ENCODE measurements at regions not wholly inside any gene's neighbourhood (a gene's known extent, or its start where the extent isn't known, plus 50 kb on each side); places are given as distances from the start of the nearest gene placed in this dataset.
"Not testable (repeated sequence)": the region's sequence is repeated elsewhere in the genome, so short reads cannot be mapped to it uniquely, and the experiment has no call there.

DNA sequence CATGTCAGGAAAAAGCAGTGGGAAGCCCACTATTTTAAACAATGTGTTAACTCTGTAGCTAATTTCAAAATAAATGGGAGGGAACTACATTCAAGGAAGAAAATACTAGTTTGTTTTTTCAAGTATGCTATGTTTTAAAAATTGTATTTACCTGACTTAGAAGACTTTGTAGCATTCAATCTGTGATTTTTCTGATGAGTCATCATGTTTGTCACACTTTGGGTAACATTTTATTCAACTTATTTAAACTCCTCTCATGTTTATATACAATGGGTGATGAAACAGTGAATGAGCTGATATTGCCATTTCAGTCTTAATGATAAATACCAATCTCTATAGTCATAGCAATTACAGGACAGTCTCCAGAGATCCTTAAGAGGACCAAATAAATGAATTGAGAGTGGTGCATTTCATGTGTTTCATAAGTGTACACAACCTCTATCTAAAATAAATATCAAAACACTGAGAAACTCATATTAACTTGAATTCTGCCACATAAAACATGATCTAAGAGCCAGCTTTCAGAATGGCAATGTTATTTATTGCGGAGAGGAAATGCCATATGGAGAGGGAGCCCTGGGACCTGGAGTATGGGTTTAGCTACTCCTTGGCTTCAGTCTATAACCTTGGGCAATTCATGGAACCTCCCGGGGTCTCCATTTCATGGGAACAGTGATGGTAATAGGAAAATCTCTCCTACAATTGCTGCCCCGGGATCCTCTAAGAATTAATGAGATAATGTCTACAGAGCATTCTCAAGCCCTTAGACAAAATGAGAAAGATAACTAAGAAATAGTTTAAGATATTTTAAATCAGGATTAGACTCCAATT, 913.9 kb downstream of the TLE4 start:
- no peak for DNase-seq
- in situ Hi-C loops (cut with MboI; ENCODE audit: low pct_unique_long_range_greater_than_20kb, low sequenced_read_pairs), result no loop called here

DNA sequence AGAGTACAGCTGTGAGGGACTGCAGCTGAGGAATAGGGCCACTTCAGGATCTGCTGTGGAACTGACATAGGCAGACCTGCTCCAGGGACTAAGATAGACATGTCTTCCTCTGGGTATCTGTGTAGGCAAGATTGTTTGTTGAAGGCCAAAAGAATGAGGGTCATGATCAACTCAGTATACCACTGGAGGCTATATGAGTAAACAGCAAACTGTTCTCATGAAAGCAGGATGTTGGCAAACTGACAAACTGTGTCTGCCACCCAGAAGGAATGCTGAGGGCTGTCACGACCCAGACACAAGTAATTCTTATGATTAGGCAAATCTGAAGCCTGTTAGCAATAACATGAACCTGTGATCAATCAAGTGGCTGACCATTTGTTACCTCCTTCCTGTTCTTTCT, 910.5 kb downstream of the TLE4 start:
- in situ Hi-C loops (cut with MboI; ENCODE audit: low pct_unique_long_range_greater_than_20kb, low sequenced_read_pairs); DNase-seq: not testable (repeated sequence)

GRCh38 chr9:80467632-80468031, 895.9 kb downstream of the TLE4 start:
- in situ Hi-C loops (cut with MboI; ENCODE audit: low pct_unique_long_range_greater_than_20kb, low sequenced_read_pairs), result no loop called here
- DNase-seq, result no peak

GRCh38 chr9:80465556-80465955, 893.8 kb downstream of the TLE4 start:
- in situ Hi-C loops (cut with MboI; ENCODE audit: low pct_unique_long_range_greater_than_20kb, low sequenced_read_pairs), result no loop called here
- DNase-seq, result no peak

DNA sequence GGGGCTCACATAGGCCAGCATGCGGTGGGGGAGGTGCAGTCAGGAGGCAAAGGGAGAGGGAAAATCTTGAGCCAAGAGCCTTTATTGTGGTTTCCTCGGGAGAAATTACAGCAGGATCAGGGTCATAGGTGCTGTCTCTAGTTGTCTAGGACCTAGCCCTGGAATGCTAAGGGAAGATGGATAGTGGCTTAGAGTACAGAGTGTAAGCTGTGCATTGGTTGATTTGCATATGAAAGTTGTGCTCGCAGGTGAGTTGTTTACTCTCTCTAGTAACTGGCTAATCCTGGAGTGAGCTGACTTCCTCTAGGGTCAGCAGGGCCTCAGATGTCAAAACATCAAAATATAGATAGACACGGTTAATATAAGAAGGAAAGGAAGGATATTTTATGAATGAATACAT, 877.7 kb downstream of the TLE4 start:
- in situ Hi-C loops (cut with MboI; ENCODE audit: low pct_unique_long_range_greater_than_20kb, low sequenced_read_pairs), result no loop called here

DNA sequence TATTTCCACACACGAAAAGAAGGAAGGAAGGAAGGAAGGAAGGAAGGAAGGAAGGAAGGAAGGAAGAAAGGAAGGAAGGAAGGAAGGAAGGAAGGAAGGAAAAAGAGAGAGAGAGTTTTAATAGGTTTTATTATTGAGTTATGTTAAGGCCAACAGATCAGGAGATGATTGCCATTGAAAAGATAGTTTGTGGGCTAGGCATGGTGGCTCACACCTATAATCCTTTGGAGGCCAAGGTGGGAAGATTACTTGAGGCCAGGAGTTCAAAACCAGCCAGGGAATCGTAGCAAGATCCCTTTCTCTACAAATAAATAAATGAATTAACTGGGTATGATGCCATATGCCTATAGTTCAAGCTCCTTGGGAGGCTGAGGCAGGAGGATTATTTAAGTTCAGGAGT, 877.2 kb downstream of the TLE4 start:
- in situ Hi-C loops (cut with MboI; ENCODE audit: low pct_unique_long_range_greater_than_20kb, low sequenced_read_pairs), result no loop called here
- DNase-seq, result no peak

More for the DNA sequence above, 877.7 kb downstream of the TLE4 start:
- DNase-seq, result no peak

DNA sequence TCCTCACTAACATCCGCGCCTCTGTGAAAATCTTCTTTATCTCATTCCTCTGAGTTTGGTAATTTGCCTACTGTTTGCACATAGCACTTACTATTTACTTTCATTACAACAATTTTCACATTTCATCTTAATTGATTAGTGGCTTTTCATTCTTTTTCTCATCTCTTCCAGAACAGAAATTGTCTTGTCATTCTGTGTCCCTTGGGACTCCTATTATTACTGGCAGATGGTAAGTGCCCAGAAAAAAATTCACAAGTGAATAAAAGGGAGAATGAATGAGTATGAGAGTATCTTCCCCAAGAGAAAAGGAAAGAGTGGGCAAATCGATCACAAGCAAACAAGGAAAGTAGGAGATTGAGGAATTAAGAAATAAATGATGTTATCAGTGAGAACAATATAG, 876.1 kb downstream of the TLE4 start:
- in situ Hi-C loops (cut with MboI; ENCODE audit: low pct_unique_long_range_greater_than_20kb, low sequenced_read_pairs), result no loop called here
- no peak for DNase-seq

DNA sequence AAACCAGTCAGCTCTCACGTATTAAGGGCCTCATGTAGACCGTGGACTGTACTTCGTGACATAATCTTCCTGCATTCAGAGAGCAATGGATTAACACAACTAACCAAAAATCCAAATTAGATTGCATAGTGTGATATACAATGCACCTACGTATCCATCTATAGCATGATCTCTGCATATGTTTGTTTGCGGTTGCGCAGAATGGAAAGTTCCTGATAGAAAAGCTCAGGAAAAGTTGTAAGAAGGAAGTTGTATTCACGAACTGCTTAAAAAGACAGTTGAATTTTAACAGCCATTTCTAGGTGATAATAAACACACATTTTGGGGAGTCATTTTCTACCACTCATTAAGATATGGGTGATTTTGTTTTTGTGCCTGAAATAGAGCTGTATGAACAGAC, 869.0 kb downstream of the TLE4 start:
- no peak for DNase-seq

DNA sequence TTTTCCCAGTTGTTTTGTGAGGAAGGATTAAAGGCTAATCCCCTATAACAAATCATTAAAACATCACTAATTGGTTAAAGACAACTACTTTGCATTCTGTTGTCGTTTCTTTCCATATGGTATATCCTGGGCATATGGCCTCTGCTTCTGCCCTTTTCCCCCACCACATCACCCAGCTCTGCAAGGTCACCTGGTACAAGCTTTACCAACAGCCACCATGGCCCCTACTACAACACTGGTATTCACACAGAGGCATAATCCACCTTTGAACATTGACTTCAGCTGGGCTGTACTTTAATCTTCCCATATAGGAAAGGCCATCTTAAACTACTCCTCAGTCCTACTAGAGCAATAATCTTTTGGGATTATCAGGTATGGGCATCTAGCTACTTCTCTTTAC, 866.1 kb downstream of the TLE4 start:
- DNase-seq, result no peak
- in situ Hi-C loops (cut with MboI; ENCODE audit: low pct_unique_long_range_greater_than_20kb, low sequenced_read_pairs), result no loop called here

More for the DNA sequence above, 869.0 kb downstream of the TLE4 start:
- in situ Hi-C loops (cut with MboI; ENCODE audit: low pct_unique_long_range_greater_than_20kb, low sequenced_read_pairs), result no loop called here

DNA sequence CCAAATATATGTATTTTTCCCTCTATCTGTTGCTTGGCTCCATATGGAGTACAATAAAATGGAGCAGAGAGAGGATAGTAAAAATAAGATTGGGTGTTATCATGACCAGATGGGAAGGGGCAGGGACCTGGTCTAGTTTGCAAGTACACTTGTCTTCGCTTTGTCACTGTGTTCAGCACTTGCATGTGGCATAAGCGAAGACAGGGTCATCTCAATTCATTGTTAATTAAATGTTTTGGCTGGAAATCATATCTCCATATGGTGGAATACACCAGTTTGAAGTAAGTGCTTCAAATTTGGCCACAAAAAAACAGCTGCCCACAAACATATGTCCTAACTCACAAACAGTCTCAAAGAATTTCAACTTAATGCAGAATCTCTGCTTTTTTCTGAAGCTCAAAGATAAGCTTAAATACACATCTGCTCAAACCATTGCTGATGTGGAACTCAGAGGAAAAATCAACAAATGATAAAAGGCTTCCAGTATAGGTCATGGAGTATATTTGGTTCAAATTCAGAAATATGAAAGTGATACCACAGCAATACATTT, 865.4 kb downstream of the TLE4 start:
- DNase-seq, result no peak
- in situ Hi-C loops (cut with MboI; ENCODE audit: low pct_unique_long_range_greater_than_20kb, low sequenced_read_pairs), result no loop called here

DNA sequence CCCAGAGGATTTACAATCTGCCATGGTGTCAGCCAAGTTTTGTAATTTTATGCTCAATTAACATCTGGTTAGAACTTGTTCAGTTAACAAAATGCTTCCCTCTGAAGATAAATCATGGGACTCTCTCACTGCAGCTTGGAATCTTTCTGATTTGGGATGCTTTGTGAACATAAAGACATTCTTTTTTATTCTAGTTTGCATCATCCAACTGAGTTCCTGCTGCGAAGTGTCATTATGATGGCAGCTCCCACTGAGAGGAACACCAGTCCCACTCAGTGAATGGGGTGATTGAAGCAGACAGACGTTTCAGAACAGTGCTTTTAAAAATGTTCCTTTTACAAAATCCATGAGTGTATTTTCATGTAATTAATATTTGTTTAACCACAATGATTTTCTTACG, 863.8 kb downstream of the TLE4 start:
- DNase-seq, result no peak
- in situ Hi-C loops (cut with MboI; ENCODE audit: low pct_unique_long_range_greater_than_20kb, low sequenced_read_pairs), result no loop called here

DNA sequence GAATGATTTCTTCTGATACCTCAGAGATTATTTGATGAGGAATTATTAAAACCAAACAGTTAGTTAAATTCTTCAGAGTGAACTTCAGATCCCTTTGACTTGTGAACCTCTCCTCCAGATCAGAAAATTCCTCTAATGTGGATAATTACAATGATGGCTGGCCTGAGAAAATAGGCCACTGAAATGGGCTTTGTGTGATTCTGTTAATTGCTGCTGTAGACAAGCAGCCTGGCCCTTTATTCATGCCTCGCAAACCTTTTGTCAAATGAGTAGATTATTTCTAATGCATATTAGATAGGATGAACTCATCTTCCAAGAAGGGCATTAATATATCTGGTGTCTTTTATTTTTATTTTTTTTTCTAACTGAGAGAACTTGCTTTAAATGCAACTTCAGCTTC, 855.2 kb downstream of the TLE4 start:
- no peak for DNase-seq
- in situ Hi-C loops (cut with MboI; ENCODE audit: low pct_unique_long_range_greater_than_20kb, low sequenced_read_pairs), result no loop called here

DNA sequence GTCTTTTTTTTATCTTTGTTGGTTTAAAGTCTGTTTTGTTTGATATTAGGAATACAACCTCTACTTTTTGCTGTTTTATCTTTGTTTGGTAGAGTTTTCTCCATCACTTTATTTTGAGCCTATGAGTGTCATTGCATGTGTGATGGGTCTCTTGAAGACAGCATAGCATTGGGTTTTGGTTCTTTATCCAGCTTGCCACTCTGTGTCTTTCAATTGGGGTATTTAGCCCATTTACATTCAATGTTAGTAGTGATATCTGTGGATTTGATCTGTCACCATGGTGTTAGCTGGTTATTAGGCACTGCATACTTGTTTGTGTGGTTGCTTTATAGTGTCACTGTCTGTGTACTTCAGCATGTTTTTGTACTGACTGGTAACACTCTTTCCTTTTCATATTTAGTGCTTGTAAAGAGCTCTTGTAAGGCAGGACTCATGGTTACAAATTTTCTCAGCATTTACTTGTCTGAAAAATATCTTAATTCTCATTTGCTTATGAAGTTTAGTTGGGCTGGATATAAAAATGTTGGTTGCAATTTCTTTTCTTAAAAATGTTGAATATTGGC, 845.5 kb downstream of the TLE4 start:
- no peak for DNase-seq
- in situ Hi-C loops (cut with MboI; ENCODE audit: low pct_unique_long_range_greater_than_20kb, low sequenced_read_pairs), result no loop called here

GRCh38 chr9:80410106-80410505, 838.3 kb downstream of the TLE4 start:
- in situ Hi-C loops (cut with MboI; ENCODE audit: low pct_unique_long_range_greater_than_20kb, low sequenced_read_pairs), result no loop called here
- no peak for DNase-seq

- DNase-seq, result no peak
- in situ Hi-C loops (cut with MboI; ENCODE audit: low pct_unique_long_range_greater_than_20kb, low sequenced_read_pairs), result no loop called here
Observed at GRCh38 chr9:80407220-80407619, 835.5 kb downstream of the TLE4 start.

DNA sequence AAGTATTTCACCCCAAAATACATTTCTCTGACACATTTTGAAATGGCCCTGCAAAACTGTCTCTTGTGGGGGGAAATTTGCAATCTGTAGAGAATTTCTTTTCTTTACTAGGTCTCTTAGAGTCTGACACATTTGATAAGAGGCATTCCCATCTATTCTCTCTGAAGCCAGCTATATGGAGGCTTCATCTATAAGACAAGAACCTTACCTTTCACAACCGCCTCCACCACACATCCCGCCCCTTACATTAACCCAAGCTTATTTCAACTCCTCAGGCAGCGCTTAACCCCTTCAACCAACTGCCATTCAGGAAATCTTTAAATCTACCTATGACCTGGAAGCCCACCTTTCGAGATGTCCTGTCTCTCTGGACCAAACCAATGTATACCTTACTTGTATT, 829.5 kb downstream of the TLE4 start:
- no peak for DNase-seq
- in situ Hi-C loops (cut with MboI; ENCODE audit: low pct_unique_long_range_greater_than_20kb, low sequenced_read_pairs), result no loop called here

- no peak for DNase-seq
- in situ Hi-C loops (cut with MboI; ENCODE audit: low pct_unique_long_range_greater_than_20kb, low sequenced_read_pairs), result no loop called here
Observed at GRCh38 chr9:80400624-80401230, 829.0 kb downstream of the TLE4 start.

DNA sequence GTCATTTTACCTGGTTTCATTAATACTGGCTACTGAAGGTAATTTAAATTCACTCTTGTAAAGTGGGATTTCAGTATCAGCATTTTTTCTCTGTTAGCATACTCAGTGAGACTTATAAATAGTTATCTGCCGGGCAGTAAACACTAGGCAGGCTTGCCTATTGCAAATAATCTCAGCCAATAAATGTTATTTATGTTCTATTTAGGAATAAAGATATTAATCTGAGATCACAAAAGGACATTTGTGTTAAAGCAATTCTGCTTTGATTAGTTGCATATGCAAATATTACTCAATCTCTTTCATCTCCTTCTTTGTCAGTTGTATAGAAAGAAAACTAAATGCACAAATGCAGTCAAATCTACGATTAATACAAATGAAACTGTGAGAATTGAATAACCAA, 827.8 kb downstream of the TLE4 start:
- no peak for DNase-seq
- in situ Hi-C loops (cut with MboI; ENCODE audit: low pct_unique_long_range_greater_than_20kb, low sequenced_read_pairs), result no loop called here

DNA sequence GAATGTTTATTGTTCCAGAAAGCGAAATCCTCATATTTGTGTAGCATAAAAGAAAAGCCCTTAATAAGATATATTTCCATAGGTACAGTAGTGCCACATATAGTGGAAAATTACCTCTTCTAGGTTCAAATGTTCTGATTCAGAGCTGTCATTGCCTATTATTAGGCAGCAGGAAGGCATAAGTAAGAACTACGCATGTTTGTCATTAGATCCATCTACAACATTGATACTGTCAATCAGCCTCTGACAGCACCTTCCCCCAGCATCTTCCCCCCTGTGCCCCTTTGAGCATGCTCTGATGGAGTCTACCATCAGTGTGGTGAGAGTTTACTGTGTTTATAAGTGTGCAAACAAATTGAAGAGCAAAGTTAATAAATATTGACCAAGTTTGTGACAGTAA, 816.1 kb downstream of the TLE4 start:
- in situ Hi-C loops (cut with MboI; ENCODE audit: low pct_unique_long_range_greater_than_20kb, low sequenced_read_pairs), result no loop called here

DNA sequence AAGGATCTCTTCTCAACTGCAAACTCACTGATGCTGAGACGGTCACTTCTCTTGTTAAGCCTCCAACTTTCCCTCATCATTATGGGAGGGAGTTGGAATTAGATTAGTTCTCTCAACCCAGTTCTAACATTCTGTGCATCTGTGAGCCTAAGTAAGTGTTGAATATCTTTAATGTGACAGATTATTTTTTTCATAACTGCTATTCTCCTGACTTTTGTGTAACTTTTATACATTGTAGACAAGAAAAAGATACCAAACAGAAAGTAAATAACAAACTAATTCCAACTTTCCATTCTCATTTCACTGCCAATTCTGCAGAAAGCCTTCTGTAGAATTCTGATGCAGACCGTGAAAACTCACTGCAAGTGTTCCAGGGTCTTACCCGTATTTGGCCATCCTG, 813.5 kb downstream of the TLE4 start:
- no peak for DNase-seq
- in situ Hi-C loops (cut with MboI; ENCODE audit: low pct_unique_long_range_greater_than_20kb, low sequenced_read_pairs), result no loop called here

More for the DNA sequence above, 816.1 kb downstream of the TLE4 start:
- DNase-seq, result no peak
